Vagina (tissue), 2 donors: ENCODE measurements at regions not wholly inside any gene's neighbourhood (a gene's known extent, or its start where the extent isn't known, plus 50 kb on each side); places are given as distances from the start of the nearest gene placed in this dataset.
"Not testable (repeated sequence)": the region's sequence is repeated elsewhere in the genome, so short reads cannot be mapped to it uniquely, and the experiment has no call there.

Experiments
- DNase-seq, 2 donors: peaks; one replicate each; pipeline ENCODE4 v3.0.0-alpha.2; 2017; ENCODE audit errors: extremely low spot score in 2 of 2
- H3K27ac ChIP-seq: fragments of 200-600 bp; sonication (generic); one replicate; pipeline ENCODE4 v1.5.1; 2019
- H3K27me3 ChIP-seq: fragments of 200-600 bp; sonication (generic); one replicate; pipeline ENCODE4 v1.5.1; 2019
- H3K36me3 ChIP-seq, 2 donors: fragments of 200-600 bp; sonication (generic); one replicate each; pipeline ENCODE4 v1.5.1; 2017 to 2019
- H3K4me1 ChIP-seq: fragments of 200-600 bp; sonication (generic); one replicate; pipeline ENCODE4 v1.5.1; 2019
- H3K4me3 ChIP-seq, 2 donors: fragments of 200-600 bp; sonication (generic); 1 replicate in 1 of 2; 2 replicates in 1 of 2; pipeline ENCODE4 v1.5.1; 2016 to 2019
- H3K9me3 ChIP-seq: fragments of 200-600 bp; sonication (generic); one replicate; pipeline ENCODE4 v1.5.1; 2019
- CTCF ChIP-seq, 3 experiments: fragments of 450-650 bp in 2 of 3; fragments of 200-600 bp in 1 of 3; sonication (generic) in 1 of 3; IDR thresholded peaks; one replicate each; pipeline ENCODE4 v1.5.1; 2017 to 2019; ENCODE audit warnings: antibody characterized with exemption in 3 of 3, mild to moderate bottlenecking in 2 of 3, moderate library complexity in 2 of 3
- POLR2A ChIP-seq, 2 donors: fragments of 450-650 bp; IDR thresholded peaks; one replicate each; pipeline ENCODE4 v1.6.1; 2017; ENCODE audit warnings: antibody characterized with exemption in 2 of 2, mild to moderate bottlenecking in 2 of 2, moderate library complexity in 2 of 2
- POLR2AphosphoS5 ChIP-seq, 2 donors: sonication (generic); formaldehyde crosslinking; IDR thresholded peaks; one replicate each; pipeline ENCODE4 v1.9.0; 2017; ENCODE audit warnings: antibody characterized with exemption in 2 of 2, mild to moderate bottlenecking in 2 of 2, low read depth in 1 of 2; ENCODE audit not compliant: insufficient read depth in 1 of 2
- intact Hi-C: fragments of 100-400 bp; cut with DNase I; formaldehyde crosslinking; loops from one replicate; pipeline ENCODE4 v1.15.1; 2023

GRCh38 chr6:170140129-170140528 lies 150.7 kb downstream of the DLL1 start:
- Histone ChIP-seq H3K9me3 (no peaks in the 10 kb centered on the region), H3K4me1 (peaks cover 20% of the 10 kb centered on the region), H3K4me3 (no peak overlapping the region), H3K27me3 (no peaks in the 10 kb centered on the region), H3K27ac (no peak overlapping the region), H3K36me3 (no peaks in the 10 kb centered on the region)
- TF ChIP-seq POLR2A (IDR thresholded peaks at IDR 0.05) (no peak), CTCF (IDR thresholded peaks at IDR 0.05) (no peak), POLR2AphosphoS5 (IDR thresholded peaks at IDR 0.05; ENCODE audit: insufficient read depth in 1 of 2, low read depth in 1 of 2) (no peak)
- DNase-seq, result no peak
- intact Hi-C loops, result no loop called here

DNA sequence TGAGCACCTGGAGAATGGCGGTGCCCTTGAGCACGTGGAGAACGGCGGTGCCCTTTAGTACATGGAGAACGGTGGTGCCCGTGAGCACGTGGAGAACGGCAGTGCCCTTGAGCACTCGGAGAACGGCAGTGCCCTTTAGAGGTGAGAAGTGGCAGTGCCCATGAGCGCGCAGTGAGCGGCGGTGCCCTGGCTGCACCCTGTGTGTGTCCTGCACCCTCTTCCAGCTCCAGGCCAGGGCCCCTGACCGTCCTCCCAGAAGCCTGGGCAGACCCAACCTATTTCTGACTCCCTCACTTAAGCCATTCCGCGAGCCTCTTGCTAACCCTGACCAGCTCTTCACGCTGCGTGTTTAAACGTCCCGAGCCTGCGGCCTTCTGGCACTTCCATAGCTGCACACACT lies 151.3 kb downstream of the DLL1 start:
- no peaks in the 10 kb centered on the region for H3K27me3 ChIP-seq
- H3K4me3 ChIP-seq, result no peak overlapping the region
- peaks cover 20% of the 10 kb centered on the region for H3K4me1 ChIP-seq
- no peak overlapping the region for H3K27ac ChIP-seq
- DNase-seq, result no peak
- H3K9me3 ChIP-seq, result no peaks in the 10 kb centered on the region
- no peaks in the 10 kb centered on the region for H3K36me3 ChIP-seq
- TF ChIP-seq CTCF (IDR thresholded peaks at IDR 0.05), result no peak
- TF ChIP-seq POLR2AphosphoS5 (IDR thresholded peaks at IDR 0.05; ENCODE audit: insufficient read depth in 1 of 2, low read depth in 1 of 2), result no peak
- TF ChIP-seq POLR2A (IDR thresholded peaks at IDR 0.05), result no peak
- intact Hi-C loops, result no loop called here

GRCh38 chr6:170139046-170139445 lies 151.8 kb downstream of the DLL1 start:
- H3K4me3 ChIP-seq, H3K9me3 ChIP-seq, DNase-seq, intact Hi-C loops, H3K27me3 ChIP-seq, H3K27ac ChIP-seq, H3K36me3 ChIP-seq: not testable (repeated sequence)
- H3K4me1 ChIP-seq, result peaks cover 20% of the 10 kb centered on the region

GRCh38 chr6:170137911-170138910 lies 152.7 kb downstream of the DLL1 start:
- intact Hi-C loops, result no loop called here
- H3K9me3 ChIP-seq, result no peaks in the 10 kb centered on the region
- H3K4me1 ChIP-seq, result peaks cover 20% of the 10 kb centered on the region
- DNase-seq, result no peak
- H3K27ac ChIP-seq, result peak overlapping the region; percentile 71
- H3K36me3 ChIP-seq, result no peaks in the 10 kb centered on the region
- no peak overlapping the region for H3K4me3 ChIP-seq
- H3K27me3 ChIP-seq, result no peaks in the 10 kb centered on the region
- no peak for TF ChIP-seq POLR2AphosphoS5 (IDR thresholded peaks at IDR 0.05; ENCODE audit: insufficient read depth in 1 of 2, low read depth in 1 of 2)
- TF ChIP-seq POLR2A (IDR thresholded peaks at IDR 0.05), result no peak

- TF ChIP-seq CTCF (IDR thresholded peaks at IDR 0.05), result no peak
- no peak for TF ChIP-seq POLR2A (IDR thresholded peaks at IDR 0.05)
- peak; percentile 67 to 75 for TF ChIP-seq POLR2AphosphoS5 (IDR thresholded peaks at IDR 0.05; ENCODE audit: insufficient read depth in 1 of 2, low read depth in 1 of 2)
- intact Hi-C loops, result no loop called here
- H3K9me3 ChIP-seq, result no peaks in the 10 kb centered on the region
- peaks cover 20% of the 10 kb centered on the region for H3K4me1 ChIP-seq
- H3K27ac ChIP-seq, result peak overlapping the region; percentile 71
- no peak overlapping the region for H3K4me3 ChIP-seq
- no peaks in the 10 kb centered on the region for H3K27me3 ChIP-seq
- no peaks in the 10 kb centered on the region for H3K36me3 ChIP-seq
- no peak for DNase-seq
Observed at GRCh38 chr6:170137176-170137891, 153.5 kb downstream of the DLL1 start.
